SJSA1 (cell line): ENCODE measurements at regions not wholly inside any gene's neighbourhood (a gene's known extent, or its start where the extent isn't known, plus 50 kb on each side); places are given as distances from the start of the nearest gene placed in this dataset.

Experiments used
- DNase-seq, 2 experiments: peaks; one replicate each; pipeline ENCODE4 v3.0.0-alpha.2; 2015 to 2020; ENCODE audit warnings: low spot score in 2 of 2, low read depth in 1 of 2
- H3K27ac ChIP-seq: fragments of 250-450 bp; sonication (Bioruptor Pico); 2 replicates; pipeline ENCODE4 v1.5.1; 2020; ENCODE audit warnings: mild to moderate bottlenecking, moderate library complexity
- H3K27me3 ChIP-seq: fragments of 250-450 bp; sonication (Bioruptor Pico); replicated peaks from 2 replicates; pipeline ENCODE4 v1.5.1; 2020; ENCODE audit warnings: mild to moderate bottlenecking, moderate library complexity
- H3K36me3 ChIP-seq: fragments of 250-450 bp; sonication (Bioruptor Pico); 2 replicates; pipeline ENCODE4 v1.5.1; 2020; ENCODE audit warnings: mild to moderate bottlenecking
- H3K4me1 ChIP-seq: fragments of 250-450 bp; sonication (Bioruptor Pico); replicated peaks from 2 replicates; pipeline ENCODE4 v1.6.1; 2021; ENCODE audit warnings: mild to moderate bottlenecking
- H3K4me3 ChIP-seq: fragments of 250-450 bp; sonication (Bioruptor Pico); 2 replicates; pipeline ENCODE4 v1.5.1; 2020; ENCODE audit warnings: mild to moderate bottlenecking
- H3K9me3 ChIP-seq: fragments of 250-450 bp; sonication (Bioruptor Pico); replicated peaks from 2 replicates; pipeline ENCODE4 v1.5.1; 2020; ENCODE audit warnings: mild to moderate bottlenecking

DNA sequence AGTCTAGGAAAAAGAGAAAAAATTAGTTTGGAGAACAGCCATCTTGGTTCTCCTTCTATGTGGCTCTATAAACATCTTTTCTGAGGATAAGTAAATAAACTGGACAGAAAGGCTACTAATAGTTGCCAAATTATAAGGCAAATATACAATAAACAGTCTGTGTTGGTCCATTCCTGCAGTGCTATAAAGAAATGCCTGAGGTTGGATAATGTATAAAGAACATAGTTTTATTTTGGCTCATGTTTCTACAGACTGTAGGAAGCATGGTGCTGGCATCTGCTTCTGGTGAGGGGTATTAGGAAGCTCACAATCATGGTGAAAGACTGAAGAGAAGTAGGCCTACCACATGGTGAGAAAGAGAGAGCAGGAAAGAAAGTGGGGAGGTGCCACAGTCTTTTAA lies 209.7 kb downstream of the MACC1 start:
- H3K9me3 ChIP-seq: no peaks in the 10 kb centered on the region
- H3K4me3 ChIP-seq: no peak overlapping the region
- no peaks in the 10 kb centered on the region for H3K36me3 ChIP-seq
- no peak overlapping the region for H3K27ac ChIP-seq
- 0 out of 2 replicates have a peak, but pooled peaks cover 4% of the 10 kb centered on the region for H3K4me1 ChIP-seq
- peak in 1 of 2 experiments; percentile 21 for DNase-seq
- H3K27me3 ChIP-seq: no peaks in the 10 kb centered on the region

DNA sequence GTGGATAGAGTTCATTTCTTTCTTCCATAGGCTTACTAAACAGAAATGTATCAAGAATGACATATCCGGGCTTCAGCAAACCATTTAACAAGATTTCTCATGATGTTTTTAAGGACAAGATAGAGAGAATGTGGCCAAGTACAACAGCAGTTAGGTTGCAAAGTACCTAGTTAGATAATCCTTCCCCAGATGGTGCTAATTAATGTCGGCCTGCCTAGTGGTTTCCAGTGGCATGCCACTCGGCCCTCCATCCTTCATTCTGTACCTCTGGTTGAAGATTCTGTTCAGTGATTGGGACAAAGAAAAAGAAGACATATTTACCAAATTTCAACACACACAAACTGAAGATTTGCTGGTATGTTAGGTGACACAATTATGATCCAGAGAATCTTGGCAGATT lies 212.1 kb downstream of the MACC1 start:
- H3K36me3 ChIP-seq: no peaks in the 10 kb centered on the region
- H3K27me3 ChIP-seq: no peaks in the 10 kb centered on the region
- H3K4me1 ChIP-seq: 0 out of 2 replicates have a peak, but pooled peaks cover 4% of the 10 kb centered on the region
- no peak for DNase-seq
- H3K4me3 ChIP-seq: no peak overlapping the region
- H3K9me3 ChIP-seq: no peaks in the 10 kb centered on the region
- no peak overlapping the region for H3K27ac ChIP-seq

DNA sequence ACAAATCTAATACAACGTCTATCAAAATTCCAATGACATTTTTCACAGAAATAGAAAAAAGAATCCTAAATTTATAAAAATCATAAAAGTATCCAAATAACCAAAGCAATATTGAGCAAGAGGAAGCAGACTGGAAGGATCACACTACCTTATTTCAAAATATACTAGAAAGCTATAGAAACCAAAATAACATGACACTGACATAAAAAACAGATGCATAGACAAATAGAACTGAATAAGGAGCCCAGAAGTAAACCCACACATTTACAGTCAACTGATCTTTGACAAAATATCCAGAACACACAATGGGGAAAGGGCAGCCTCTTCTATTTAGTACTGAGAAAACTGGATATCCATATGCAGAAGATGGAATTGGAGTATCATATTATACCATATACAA lies 217.5 kb downstream of the MACC1 start:
- no peaks in the 10 kb centered on the region for H3K27me3 ChIP-seq
- no peak overlapping the region for H3K4me3 ChIP-seq
- H3K27ac ChIP-seq: no peak overlapping the region
- no peaks in the 10 kb centered on the region for H3K36me3 ChIP-seq
- no peak for DNase-seq
- 0 out of 2 replicates have a peak, but pooled peaks cover 3% of the 10 kb centered on the region for H3K4me1 ChIP-seq
- no peaks in the 10 kb centered on the region for H3K9me3 ChIP-seq

DNA sequence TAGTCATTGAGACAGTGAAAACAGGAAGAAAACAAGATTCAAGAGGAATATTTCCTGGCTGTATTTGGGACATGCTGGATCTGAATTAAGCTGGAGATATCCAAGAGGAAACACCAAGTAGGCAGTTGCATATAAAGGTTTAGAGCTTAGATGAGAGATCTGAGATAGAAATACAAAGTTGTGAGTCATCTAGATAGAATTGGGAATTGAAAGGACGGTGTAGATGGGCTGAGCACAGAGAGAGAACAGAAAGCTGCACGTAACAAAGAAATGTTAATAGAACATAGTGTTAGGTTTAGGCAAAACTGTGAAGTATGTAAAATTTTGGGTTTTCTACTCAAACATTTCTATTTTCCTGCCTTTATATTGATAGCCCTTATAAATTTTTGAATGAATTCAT lies 218.5 kb upstream of the TMEM196 start:
- no peaks in the 10 kb centered on the region for H3K36me3 ChIP-seq
- H3K27me3 ChIP-seq: no peaks in the 10 kb centered on the region
- 0 out of 2 replicates have a peak, but pooled peaks cover 3% of the 10 kb centered on the region for H3K4me1 ChIP-seq
- DNase-seq: no peak
- H3K4me3 ChIP-seq: no peak overlapping the region
- H3K9me3 ChIP-seq: no peaks in the 10 kb centered on the region
- no peak overlapping the region for H3K27ac ChIP-seq

DNA sequence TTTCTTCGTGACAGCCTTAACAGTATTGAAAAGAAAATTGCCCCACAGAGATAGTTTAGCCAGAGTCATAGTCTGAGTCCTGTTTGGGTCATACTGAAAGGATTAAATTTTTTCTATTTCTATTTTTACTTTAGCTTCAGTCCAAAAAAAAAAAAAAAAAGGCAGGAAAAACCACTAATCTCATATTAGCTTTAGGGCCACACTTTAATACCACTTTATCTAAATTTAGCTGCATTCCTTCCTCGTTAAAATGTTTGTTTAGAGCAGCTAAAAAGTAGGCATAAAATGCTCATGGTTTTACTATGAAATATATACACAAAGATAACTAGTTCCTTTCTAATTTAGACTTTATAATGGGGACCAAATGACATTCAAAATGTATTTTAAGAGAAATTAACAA lies 216.5 kb upstream of the TMEM196 start:
- Histone ChIP-seq H3K9me3 (no peaks in the 10 kb centered on the region), H3K4me3 (no peak overlapping the region), H3K27me3 (no peaks in the 10 kb centered on the region), H3K4me1 (no peaks in the 10 kb centered on the region), H3K27ac (no peak overlapping the region), H3K36me3 (no peaks in the 10 kb centered on the region)
- no peak for DNase-seq

DNA sequence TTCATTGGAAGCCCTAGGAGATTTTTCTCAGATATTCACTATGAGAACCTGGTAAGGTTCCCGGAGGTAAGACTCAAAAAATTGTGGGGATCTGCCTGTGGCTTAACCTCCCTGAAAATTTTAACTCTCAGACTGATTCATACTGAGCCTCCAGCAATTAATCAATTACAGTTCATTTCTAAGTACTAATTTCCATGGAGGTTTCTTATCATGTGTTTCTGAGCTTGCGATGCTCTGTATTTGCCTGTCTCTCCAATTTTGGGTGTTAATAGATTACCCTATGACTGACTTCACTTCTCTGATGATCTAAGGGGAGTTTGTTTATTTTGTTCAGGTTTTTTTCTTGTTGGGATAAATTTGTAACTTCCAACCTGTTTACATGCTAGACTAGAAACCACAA lies 215.4 kb upstream of the TMEM196 start:
- no peak for DNase-seq
- Histone ChIP-seq H3K4me3 (no peak overlapping the region), H3K27me3 (no peaks in the 10 kb centered on the region), H3K4me1 (no peaks in the 10 kb centered on the region), H3K27ac (no peak overlapping the region), H3K9me3 (no peaks in the 10 kb centered on the region), H3K36me3 (no peaks in the 10 kb centered on the region)

DNA sequence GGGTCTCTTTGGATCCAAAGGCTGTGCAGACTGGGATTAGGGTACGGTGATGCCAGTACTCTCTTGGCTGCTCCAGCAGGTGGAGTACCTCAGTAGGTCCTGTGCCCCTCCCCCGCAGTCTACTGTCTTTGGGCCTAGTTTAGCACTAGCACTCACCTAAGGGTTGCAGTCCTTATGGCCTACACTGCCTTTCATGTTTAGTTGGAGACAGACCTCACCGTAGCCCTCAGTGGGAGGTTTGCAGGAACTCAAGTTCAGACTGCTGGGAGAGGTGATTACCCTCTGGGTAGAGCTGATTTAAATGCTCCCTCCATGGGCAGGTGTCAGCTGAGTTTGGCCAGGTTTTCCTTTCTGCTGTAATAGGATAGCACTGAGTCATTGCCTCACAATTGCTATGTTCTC lies 210.8 kb upstream of the TMEM196 start:
- H3K36me3 ChIP-seq: no peaks in the 10 kb centered on the region
- peak in 1 of 2 experiments; percentile 42 for DNase-seq
- no peak overlapping the region for H3K4me3 ChIP-seq
- no peaks in the 10 kb centered on the region for H3K9me3 ChIP-seq
- no peaks in the 10 kb centered on the region for H3K4me1 ChIP-seq
- H3K27ac ChIP-seq: no peak overlapping the region
- H3K27me3 ChIP-seq: no peaks in the 10 kb centered on the region

DNA sequence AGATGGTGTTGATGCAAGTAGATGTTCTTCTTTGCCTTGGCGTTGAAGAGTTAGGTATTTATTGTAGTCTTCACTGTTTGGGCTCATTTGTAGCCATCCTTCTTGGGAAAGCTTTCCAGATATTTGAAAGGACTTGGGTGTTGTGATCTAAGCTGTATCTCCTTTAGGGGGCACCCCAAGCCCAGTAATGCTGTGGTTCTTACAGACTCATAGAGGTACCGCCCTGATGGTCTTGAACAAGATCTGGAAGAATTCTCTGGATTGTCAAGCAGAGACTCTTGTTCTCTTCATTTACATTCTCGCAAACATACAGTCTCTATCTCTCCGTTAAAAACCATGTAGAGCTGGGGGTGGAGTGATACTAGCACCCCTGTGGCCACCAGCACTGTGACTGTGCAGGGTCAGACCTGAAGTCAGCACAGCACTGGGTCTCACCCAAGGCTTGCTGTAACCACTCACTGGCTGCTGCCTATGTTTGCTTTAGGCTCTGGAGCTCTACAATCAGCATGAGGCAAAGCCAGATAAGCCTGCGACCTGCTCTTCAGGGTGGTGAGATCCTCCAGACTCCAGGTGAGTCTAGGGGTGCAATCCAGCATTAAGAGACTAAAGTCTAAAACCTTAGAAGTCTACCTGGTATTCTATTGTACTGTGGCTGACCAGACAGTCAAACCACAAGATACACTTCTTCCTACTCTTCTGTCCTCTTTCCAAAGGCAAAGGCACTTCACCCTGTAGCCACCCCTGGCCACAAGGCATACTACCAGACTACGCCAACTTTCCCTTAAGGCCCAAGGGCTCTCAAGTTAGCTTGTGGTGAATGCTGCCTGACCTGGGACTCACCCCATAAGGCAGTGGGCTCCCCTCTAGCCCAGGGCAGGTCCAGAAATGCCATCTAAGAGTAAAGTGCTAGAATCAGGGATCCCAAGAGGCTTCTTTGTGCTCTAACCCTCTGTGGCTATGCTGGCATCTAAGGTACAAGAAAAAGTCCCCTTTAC lies 209.7 kb upstream of the TMEM196 start:
- H3K9me3 ChIP-seq: no peaks in the 10 kb centered on the region
- no peaks in the 10 kb centered on the region for H3K4me1 ChIP-seq
- no peaks in the 10 kb centered on the region for H3K27me3 ChIP-seq
- peak; percentile 40 to 56 for DNase-seq
- no peaks in the 10 kb centered on the region for H3K36me3 ChIP-seq
- H3K4me3 ChIP-seq: no peak overlapping the region
- no peak overlapping the region for H3K27ac ChIP-seq

DNA sequence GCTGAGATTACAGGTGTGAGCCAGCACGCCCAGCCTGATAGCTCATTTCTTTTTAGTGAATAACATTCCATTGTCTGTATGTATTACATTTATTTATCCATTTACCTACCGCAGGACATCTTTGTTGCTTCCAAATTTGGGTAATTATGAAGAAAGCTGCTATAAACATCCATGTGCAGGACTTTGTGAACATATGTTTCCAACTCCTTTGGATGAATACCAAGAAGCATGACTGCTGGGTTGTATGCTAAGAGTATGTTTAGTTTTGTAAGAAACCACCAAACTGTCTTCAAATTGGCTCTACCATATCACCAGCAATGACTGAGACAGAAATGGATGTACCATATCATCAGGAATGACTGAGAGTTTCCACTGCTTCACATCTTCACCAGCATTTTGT lies 200.2 kb upstream of the TMEM196 start:
- Histone ChIP-seq H3K36me3 (no peaks in the 10 kb centered on the region), H3K4me3 (no peak overlapping the region), H3K9me3 (no peaks in the 10 kb centered on the region), H3K27me3 (no peaks in the 10 kb centered on the region), H3K27ac (no peak overlapping the region), H3K4me1 (peaks cover 21% of the 10 kb centered on the region)
- DNase-seq: no peak

DNA sequence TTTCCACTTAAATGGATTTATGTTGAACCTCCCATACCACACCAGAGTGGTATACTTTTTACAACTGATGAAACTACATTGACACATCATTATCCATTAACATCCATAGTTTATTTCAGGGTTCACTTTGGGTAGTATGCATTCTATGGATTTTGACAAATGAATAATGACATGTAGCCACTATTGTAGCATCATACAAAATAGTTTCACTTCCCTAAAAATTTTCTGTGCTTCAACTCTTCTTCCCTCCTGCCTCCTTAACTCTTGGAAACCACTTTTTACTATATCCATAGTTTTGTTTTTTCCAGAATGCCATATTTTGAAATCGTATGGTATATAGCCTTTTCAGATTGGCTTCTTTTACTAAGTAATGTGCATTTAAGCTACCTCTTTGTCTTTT lies 199.5 kb upstream of the TMEM196 start:
- Histone ChIP-seq H3K27me3 (no peaks in the 10 kb centered on the region), H3K27ac (no peak overlapping the region), H3K4me3 (no peak overlapping the region), H3K36me3 (no peaks in the 10 kb centered on the region), H3K4me1 (peaks cover 21% of the 10 kb centered on the region), H3K9me3 (no peaks in the 10 kb centered on the region)
- DNase-seq: no peak

DNA sequence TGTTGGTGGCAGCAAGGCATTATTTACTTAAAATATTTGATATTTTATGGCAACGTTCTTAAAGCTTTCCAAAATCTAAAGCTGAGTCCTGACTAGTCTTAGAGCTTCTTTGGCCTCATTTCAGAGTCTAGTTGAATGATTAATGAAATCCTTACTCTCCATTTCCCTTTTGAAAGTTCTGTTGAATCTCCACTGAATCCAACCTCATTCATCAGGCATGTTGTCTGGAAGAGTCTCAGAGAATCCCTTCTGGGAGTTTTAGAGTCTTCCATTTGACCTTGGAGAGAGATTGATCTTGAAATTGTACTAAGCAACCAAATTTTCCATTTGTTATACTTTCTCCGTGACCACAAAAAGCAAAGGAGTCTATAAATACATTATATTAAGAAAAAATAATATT lies 198.5 kb upstream of the TMEM196 start:
- DNase-seq: no peak
- Histone ChIP-seq H3K27me3 (no peaks in the 10 kb centered on the region), H3K27ac (no peak overlapping the region), H3K4me3 (no peak overlapping the region), H3K36me3 (no peaks in the 10 kb centered on the region), H3K9me3 (no peaks in the 10 kb centered on the region), H3K4me1 (peaks cover 21% of the 10 kb centered on the region)

DNA sequence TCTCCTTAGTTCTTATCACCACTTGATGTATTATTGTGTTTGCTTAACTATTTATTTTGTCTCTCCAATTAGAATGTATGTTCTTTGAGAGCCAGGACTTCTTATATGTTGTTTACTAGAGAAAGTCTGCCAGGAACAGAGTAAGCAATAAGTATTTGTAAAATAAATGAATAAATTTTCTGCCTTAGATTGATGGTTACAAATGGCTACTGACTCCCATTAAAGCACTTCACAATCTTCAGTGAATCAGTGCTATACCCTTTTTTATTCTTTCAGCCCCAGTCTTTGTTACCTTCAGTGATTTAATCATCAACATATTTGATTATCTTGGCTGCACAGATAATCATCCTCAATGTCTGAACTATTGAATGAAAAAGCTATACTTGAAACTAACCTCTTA lies 197.1 kb upstream of the TMEM196 start:
- H3K4me3 ChIP-seq: no peak overlapping the region
- no peaks in the 10 kb centered on the region for H3K9me3 ChIP-seq

DNA sequence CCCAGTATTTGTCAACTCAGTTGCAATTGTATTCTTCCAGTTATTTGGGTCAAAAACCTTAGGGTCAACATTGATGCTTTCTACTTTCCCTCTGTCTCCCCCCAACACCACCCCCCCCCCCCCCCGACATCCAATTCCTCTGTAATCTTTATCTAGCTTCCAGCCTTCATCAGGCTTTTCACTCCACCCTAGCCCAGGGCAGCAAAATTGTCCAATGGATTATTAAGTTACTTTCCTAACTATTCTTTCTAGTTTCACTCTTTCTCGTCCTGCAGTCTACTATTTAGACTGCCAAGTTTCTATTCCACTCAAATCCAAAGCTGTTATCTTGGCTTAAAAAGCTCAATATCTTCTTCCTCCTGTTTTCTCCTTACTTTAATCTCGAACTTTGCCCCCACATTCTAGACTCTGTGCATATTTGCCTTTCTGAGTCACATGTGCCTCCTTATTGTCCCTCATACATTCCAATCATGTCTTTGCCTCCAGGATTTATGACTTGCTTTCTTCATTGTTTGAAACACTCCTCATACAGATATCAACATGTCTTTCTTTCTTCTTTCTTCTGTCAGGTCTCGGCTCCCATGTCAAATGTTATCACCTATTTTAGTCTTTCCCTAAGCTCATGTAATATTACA lies 196.6 kb upstream of the TMEM196 start:
- DNase-seq: peak in 1 of 2 experiments; percentile 73
- H3K27me3 ChIP-seq: no peaks in the 10 kb centered on the region
- H3K9me3 ChIP-seq: no peaks in the 10 kb centered on the region
- no peaks in the 10 kb centered on the region for H3K36me3 ChIP-seq
- peaks cover 21% of the 10 kb centered on the region for H3K4me1 ChIP-seq
- H3K27ac ChIP-seq: peak overlapping the region; percentile 60
- no peak overlapping the region for H3K4me3 ChIP-seq

More for the DNA sequence above, 197.1 kb upstream of the TMEM196 start:
- H3K4me1 ChIP-seq: peaks cover 21% of the 10 kb centered on the region
- DNase-seq: no peak
- peak overlapping the region; percentile 60 for H3K27ac ChIP-seq
- H3K27me3 ChIP-seq: no peaks in the 10 kb centered on the region
- no peaks in the 10 kb centered on the region for H3K36me3 ChIP-seq

DNA sequence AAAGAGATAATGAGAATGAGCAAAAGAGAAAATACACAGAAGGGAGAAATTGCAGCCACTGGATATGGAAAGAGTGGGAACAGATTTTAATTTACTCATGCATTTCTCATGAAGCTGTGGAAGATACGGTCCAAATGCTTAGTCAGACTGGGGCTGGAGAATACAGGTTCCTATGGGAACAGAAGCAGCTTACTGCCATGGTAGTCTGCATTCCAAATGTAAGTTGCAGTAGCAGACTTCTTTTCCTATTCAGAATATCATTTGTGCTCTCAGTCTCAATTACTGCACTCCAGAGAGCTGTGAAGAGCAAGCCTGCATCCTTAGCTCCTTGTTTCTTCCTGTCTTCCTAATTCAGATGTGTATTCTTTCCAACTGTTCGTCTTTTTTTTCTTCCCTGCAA lies 190.8 kb upstream of the TMEM196 start:
- H3K9me3 ChIP-seq: no peaks in the 10 kb centered on the region
- H3K27me3 ChIP-seq: no peaks in the 10 kb centered on the region
- no peak overlapping the region for H3K4me3 ChIP-seq
- no peak for DNase-seq
- H3K27ac ChIP-seq: no peak overlapping the region
- peaks cover 3% of the 10 kb centered on the region for H3K4me1 ChIP-seq
- no peaks in the 10 kb centered on the region for H3K36me3 ChIP-seq
